OCI-LY1 (cell line): ENCODE measurements at regions not wholly inside any gene's neighbourhood (a gene's known extent, or its start where the extent isn't known, plus 50 kb on each side); places are given as distances from the start of the nearest gene placed in this dataset.

Experiments
- H2AFZ ChIP-seq: fragments of 200-600 bp; sonication (generic), shearing (Covaris generic); 2 replicates; pipeline ENCODE4 v1.6.0; 2014; ENCODE audit warnings: antibody characterized with exemption, mild to moderate bottlenecking, low read length
- H3F3A ChIP-seq: fragments of 200-600 bp; sonication (generic), shearing (Covaris generic); 2 replicates; pipeline ENCODE4 v1.6.0; 2014; ENCODE audit warnings: mild to moderate bottlenecking, antibody characterized with exemption, low read length, moderate library complexity; ENCODE audit not compliant: insufficient read depth
- H3K27ac ChIP-seq: fragments of 200-600 bp; sonication (generic); 2 replicates; pipeline ENCODE4 v1.5.1; 2014; ENCODE audit warnings: low read length, mixed run types, mild to moderate bottlenecking, low read depth; ENCODE audit not compliant: poor library complexity, severe bottlenecking
- H3K27me3 ChIP-seq: fragments of 200-600 bp; sonication (generic); 2 replicates; pipeline ENCODE4 v1.6.0; 2014; ENCODE audit warnings: antibody characterized with exemption, mild to moderate bottlenecking, low read length, moderate library complexity; ENCODE audit not compliant: insufficient read depth
- H3K36me3 ChIP-seq: fragments of 200-600 bp; sonication (generic); 2 replicates; pipeline ENCODE4 v1.6.1; 2014; ENCODE audit warnings: mild to moderate bottlenecking, antibody characterized with exemption, low read length, moderate library complexity, mixed read lengths; ENCODE audit not compliant: insufficient read depth
- H3K4me1 ChIP-seq: fragments of 200-600 bp; sonication (generic); 2 replicates; pipeline ENCODE4 v1.5.1; 2014; ENCODE audit warnings: mild to moderate bottlenecking, low read length, moderate library complexity; ENCODE audit not compliant: insufficient read depth, severe bottlenecking
- H3K4me2 ChIP-seq: fragments of 200-600 bp; sonication (generic), shearing (Covaris generic); 2 replicates; pipeline ENCODE4 v1.6.1; 2014; ENCODE audit warnings: low read length
- H3K4me3 ChIP-seq: fragments of 200-600 bp; sonication (generic); 2 replicates; pipeline ENCODE4 v1.5.1; 2014; ENCODE audit warnings: low read length, low read depth, mild to moderate bottlenecking, mixed read lengths; ENCODE audit not compliant: poor library complexity, severe bottlenecking
- H3K79me2 ChIP-seq: fragments of 200-600 bp; shearing (Covaris generic); 2 replicates; pipeline ENCODE4 v1.6.1; 2016; ENCODE audit warnings: mixed run types, low read length, mixed read lengths; ENCODE audit not compliant: insufficient read depth
- H3K9ac ChIP-seq: fragments of 200-600 bp; sonication (generic), shearing (Covaris generic); 2 replicates; pipeline ENCODE4 v1.6.1; 2014; ENCODE audit warnings: mild to moderate bottlenecking, low read length, mixed read lengths
- H3K9me2 ChIP-seq: fragments of 200-600 bp; sonication (generic), shearing (Covaris generic); 2 replicates; pipeline ENCODE4 v1.6.1; 2014; ENCODE audit warnings: low read depth, mild to moderate bottlenecking, low read length, mixed read lengths
- H3K9me3 ChIP-seq: fragments of 200-600 bp; shearing (Covaris generic); 2 replicates; pipeline ENCODE4 v1.6.1; 2014; ENCODE audit warnings: low read length, mixed read lengths
- H4K20me1 ChIP-seq: fragments of 200-600 bp; sonication (generic), shearing (Covaris generic); 2 replicates; pipeline ENCODE4 v1.6.0; 2016; ENCODE audit warnings: mild to moderate bottlenecking, low read length; ENCODE audit not compliant: insufficient read depth
- EZH2 ChIP-seq: fragments of 200-600 bp; sonication (generic), shearing (Covaris generic); IDR thresholded peaks from 2 replicates; pipeline ENCODE4 v1.8.0; 2017; ENCODE audit warnings: borderline replicate concordance, mixed run types, mild to moderate bottlenecking, antibody characterized with exemption, low read length, moderate library complexity, mixed read lengths
- TF ChIP-seq, protein P1 (sequence below): fragments of 200-600 bp; sonication (generic), shearing (Covaris generic); IDR thresholded peaks from 2 replicates; pipeline ENCODE4 v1.5.1; 2017; ENCODE audit warnings: mild to moderate bottlenecking, antibody characterized with exemption, low read length, moderate library complexity, mixed read lengths

DNA sequence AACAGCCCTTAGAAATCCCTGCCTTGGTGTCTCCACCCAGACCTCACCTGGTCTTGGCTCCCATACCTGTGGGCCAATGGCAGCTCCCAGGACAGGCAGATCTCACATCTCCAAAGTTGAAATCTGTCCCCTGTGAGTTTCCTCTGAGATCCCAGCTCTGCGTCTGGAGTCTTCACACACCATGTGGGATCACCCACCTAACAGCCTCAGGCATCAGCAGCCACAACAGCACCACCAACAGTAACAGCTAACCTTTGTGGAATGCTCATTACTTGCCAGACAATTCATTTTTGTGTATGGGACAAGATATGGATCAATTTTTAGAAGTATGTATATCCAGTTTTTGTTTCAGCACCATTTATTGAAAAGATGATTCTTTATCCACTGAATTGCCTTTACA is 523.2 kb downstream of the MATN1 start:
- Histone ChIP-seq H3F3A (no peaks in the 10 kb centered on the region), H3K9ac (no peak overlapping the region), H3K79me2 (no peaks in the 10 kb centered on the region), H3K27ac (no peak overlapping the region), H3K9me3 (no peaks in the 10 kb centered on the region), H3K9me2 (no peaks in the 10 kb centered on the region), H3K4me1 (no peaks in the 10 kb centered on the region), H3K4me2 (no peak overlapping the region), H3K4me3 (no peak overlapping the region), H2AFZ (no peak overlapping the region), H4K20me1 (no peaks in the 10 kb centered on the region), H3K36me3 (no peaks in the 10 kb centered on the region), H3K27me3 (no peaks in the 10 kb centered on the region)
- TF ChIP-seq EZH2, result no peak
- TF ChIP-seq, protein P1, sequence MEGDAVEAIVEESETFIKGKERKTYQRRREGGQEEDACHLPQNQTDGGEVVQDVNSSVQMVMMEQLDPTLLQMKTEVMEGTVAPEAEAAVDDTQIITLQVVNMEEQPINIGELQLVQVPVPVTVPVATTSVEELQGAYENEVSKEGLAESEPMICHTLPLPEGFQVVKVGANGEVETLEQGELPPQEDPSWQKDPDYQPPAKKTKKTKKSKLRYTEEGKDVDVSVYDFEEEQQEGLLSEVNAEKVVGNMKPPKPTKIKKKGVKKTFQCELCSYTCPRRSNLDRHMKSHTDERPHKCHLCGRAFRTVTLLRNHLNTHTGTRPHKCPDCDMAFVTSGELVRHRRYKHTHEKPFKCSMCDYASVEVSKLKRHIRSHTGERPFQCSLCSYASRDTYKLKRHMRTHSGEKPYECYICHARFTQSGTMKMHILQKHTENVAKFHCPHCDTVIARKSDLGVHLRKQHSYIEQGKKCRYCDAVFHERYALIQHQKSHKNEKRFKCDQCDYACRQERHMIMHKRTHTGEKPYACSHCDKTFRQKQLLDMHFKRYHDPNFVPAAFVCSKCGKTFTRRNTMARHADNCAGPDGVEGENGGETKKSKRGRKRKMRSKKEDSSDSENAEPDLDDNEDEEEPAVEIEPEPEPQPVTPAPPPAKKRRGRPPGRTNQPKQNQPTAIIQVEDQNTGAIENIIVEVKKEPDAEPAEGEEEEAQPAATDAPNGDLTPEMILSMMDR, result no peak

- no peaks in the 10 kb centered on the region for H3K9me3 ChIP-seq
- H2AFZ ChIP-seq, result no peak overlapping the region
- no peaks in the 10 kb centered on the region for H3K79me2 ChIP-seq
- H3K4me1 ChIP-seq, result no peaks in the 10 kb centered on the region
- no peaks in the 10 kb centered on the region for H3F3A ChIP-seq
- no peak overlapping the region for H3K4me2 ChIP-seq
- no peak overlapping the region for H3K9ac ChIP-seq
- TF ChIP-seq EZH2, result no peak
- TF ChIP-seq, protein P1, result no peak
- no peaks in the 10 kb centered on the region for H3K9me2 ChIP-seq
- no peaks in the 10 kb centered on the region for H4K20me1 ChIP-seq
- H3K27ac ChIP-seq, result no peak overlapping the region
- H3K27me3 ChIP-seq, result no peaks in the 10 kb centered on the region
- no peak overlapping the region for H3K4me3 ChIP-seq
- H3K36me3 ChIP-seq, result no peaks in the 10 kb centered on the region
Observed at GRCh38 chr1:30199563-30199962, 523.8 kb downstream of the MATN1 start.

DNA sequence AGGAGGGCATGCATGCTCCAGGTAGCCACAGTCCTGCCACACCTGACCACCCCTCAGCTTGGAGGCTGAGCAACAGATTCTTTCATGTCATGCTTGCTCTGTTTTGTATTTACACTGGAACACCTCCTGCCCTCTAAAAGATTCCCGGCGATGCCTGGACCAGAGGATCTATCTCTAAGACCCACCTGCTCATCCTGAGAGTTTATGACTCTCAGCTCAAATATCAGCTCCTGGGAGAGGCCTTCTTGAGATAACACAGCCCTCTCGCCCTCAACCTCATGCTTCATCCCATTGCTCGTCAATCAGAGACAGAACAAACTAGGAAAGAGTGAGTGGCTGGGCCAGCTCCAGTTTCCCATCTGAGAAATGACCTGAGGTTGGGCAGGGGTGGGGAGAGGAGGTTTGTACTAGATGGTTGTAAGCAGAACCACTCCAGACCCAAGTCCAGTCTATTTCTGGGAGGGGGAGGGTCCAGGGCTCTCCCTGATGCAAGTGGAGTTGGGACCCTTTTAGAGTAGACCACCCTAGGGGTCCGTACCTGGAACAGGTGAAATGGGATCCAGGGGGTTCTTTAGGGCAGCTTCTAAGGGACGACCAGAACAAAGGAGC is 524.5 kb downstream of the MATN1 start:
- Histone ChIP-seq H3K27ac (no peak overlapping the region), H3K9me3 (no peaks in the 10 kb centered on the region), H4K20me1 (no peaks in the 10 kb centered on the region), H3K4me3 (no peak overlapping the region), H3K36me3 (no peaks in the 10 kb centered on the region), H3K79me2 (no peaks in the 10 kb centered on the region), H3K27me3 (no peaks in the 10 kb centered on the region), H3F3A (no peaks in the 10 kb centered on the region), H3K9me2 (no peaks in the 10 kb centered on the region), H3K4me1 (no peaks in the 10 kb centered on the region), H3K9ac (no peak overlapping the region), H2AFZ (no peak overlapping the region), H3K4me2 (no peak overlapping the region)
- TF ChIP-seq EZH2, result no peak
- TF ChIP-seq, protein P1, result no peak
